ENCODE measurements at regions not wholly inside any gene's neighbourhood (a gene's known extent, or its start where the extent isn't known, plus 50 kb on each side); places are given as distances from the start of the nearest gene placed in this dataset.
A peak's percentile ranks its signal among the peaks of the same experiment; 100 is the strongest.

DNA sequence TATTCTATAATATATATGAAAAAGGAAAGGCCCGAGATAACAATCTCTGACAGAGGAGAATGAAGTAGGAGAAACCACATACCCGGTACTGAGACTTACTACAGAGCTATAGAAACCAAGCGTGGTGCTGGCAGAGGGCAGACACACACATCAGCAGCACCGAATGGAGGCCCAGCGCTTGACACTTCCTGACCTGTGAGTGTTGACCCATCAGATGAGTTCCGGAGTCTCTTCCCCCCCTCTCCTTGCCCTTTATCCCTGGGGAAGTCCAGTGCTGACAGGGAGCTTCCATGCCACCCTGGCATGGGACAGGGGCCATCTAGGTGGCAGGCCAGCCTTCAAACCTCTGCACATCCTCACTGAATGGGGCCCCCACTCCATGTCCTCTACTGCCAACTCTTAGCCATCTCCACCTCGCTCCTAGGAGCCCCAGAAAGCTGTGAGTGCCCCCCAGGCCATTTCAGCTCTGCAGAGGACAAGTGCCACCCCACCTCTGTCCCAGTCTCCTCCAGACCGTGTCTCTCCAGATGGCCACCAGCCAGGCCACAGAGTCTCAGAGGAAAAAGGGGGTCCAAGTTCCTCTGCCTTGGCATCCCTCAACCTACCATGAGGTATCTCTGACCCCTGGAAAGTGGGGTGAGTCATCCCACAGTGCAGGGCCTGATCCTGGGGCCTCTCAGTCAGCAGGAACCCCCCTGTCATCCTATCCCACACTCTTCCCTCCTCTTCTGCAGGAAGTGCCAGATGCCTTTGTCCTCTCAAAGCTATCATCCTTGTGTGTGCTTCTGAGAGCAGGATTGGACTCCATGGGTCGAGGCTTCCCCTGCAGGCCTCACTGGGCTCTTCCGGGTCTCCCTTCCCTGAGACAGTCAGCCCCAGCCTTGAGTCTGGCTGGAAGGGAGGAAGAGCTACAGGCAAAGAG is 116.5 kb upstream of the ALDH1A3 start:
- no peak overlapping the region for H3K27ac ChIP-seq
- TF ChIP-seq EP300 (IDR thresholded peaks at IDR 0.05) = no peak
- no peak for TF ChIP-seq POLR2A (IDR thresholded peaks at IDR 0.05)
- TF ChIP-seq, protein P1, sequence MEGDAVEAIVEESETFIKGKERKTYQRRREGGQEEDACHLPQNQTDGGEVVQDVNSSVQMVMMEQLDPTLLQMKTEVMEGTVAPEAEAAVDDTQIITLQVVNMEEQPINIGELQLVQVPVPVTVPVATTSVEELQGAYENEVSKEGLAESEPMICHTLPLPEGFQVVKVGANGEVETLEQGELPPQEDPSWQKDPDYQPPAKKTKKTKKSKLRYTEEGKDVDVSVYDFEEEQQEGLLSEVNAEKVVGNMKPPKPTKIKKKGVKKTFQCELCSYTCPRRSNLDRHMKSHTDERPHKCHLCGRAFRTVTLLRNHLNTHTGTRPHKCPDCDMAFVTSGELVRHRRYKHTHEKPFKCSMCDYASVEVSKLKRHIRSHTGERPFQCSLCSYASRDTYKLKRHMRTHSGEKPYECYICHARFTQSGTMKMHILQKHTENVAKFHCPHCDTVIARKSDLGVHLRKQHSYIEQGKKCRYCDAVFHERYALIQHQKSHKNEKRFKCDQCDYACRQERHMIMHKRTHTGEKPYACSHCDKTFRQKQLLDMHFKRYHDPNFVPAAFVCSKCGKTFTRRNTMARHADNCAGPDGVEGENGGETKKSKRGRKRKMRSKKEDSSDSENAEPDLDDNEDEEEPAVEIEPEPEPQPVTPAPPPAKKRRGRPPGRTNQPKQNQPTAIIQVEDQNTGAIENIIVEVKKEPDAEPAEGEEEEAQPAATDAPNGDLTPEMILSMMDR (IDR thresholded peaks at IDR 0.05) = no peak
- 83 to 84% methylated on average over 10 of the region's 10 CpGs for WGBS, 2 donors
- no peaks in the 10 kb centered on the region for H3K36me3 ChIP-seq
- no peak overlapping the region for H3K4me3 ChIP-seq
- no peak for DNase-seq (ENCODE audit: low spot score in 2 of 2)
- H3K4me1 ChIP-seq = peaks cover 0 to 32% (median 0%) of the 10 kb centered on the region in 4 donors
- H3K9me3 ChIP-seq = no peaks in the 10 kb centered on the region
- no peaks in the 10 kb centered on the region for H3K27me3 ChIP-seq

DNA sequence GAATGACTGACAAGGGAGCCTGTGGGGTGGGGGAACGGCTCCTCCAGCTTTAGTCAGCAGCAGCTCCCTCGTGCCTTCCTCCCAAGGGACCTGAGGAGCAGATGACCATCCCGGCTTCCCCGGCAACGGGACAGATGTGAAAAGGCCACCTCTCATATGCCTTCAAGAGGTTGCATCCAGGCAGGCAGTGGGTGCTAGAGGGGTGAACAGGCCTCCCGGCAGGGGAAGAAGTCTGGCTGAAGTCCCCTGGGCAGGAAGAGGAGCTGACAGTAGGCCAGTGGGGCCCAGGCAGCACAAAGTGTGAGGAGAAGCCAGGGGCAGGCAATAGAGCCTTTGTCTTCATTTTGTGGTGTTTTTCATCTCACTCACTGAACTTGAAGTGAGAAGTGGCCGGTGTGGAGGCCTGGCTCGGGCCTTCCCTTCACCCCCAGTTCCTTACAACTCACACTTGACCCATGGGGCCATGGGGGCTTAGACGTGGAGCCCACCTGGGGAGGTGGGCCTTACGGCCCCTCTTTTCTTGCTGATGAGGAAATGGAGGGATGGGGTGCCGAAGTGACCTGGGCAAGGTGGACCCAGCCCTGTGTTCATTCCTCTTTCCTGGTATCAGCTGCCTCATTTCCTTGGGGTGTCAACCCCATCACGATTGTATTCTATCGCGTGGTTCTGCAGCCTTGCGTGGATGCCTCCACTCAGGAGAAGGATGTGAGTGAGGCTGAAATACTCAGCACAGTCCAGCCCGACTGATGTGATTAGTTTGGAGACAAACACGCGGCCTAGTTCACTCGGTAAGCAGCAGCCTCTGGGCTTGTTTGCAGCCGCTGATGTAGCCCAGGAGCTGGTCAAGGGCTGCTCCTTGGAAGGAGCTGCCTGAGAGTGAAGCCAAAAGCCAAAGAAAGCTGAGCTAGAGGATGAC is 115.5 kb upstream of the ALDH1A3 start:
- WGBS, 2 donors = 79 to 81% methylated on average over 19 to 20 of the region's 20 CpGs
- Histone ChIP-seq H3K27ac (no peak overlapping the region), H3K4me3 (no peak overlapping the region), H3K27me3 (no peaks in the 10 kb centered on the region), H3K9me3 (no peaks in the 10 kb centered on the region), H3K36me3 (no peaks in the 10 kb centered on the region), H3K4me1 (peaks cover 0 to 30% (median 0%) of the 10 kb centered on the region in 4 donors)
- TF ChIP-seq POLR2A (IDR thresholded peaks at IDR 0.05) = no peak
- TF ChIP-seq, protein P1 (IDR thresholded peaks at IDR 0.05) = no peak
- TF ChIP-seq EP300 (IDR thresholded peaks at IDR 0.05) = no peak
- no peak for DNase-seq (ENCODE audit: low spot score in 2 of 2)

DNA sequence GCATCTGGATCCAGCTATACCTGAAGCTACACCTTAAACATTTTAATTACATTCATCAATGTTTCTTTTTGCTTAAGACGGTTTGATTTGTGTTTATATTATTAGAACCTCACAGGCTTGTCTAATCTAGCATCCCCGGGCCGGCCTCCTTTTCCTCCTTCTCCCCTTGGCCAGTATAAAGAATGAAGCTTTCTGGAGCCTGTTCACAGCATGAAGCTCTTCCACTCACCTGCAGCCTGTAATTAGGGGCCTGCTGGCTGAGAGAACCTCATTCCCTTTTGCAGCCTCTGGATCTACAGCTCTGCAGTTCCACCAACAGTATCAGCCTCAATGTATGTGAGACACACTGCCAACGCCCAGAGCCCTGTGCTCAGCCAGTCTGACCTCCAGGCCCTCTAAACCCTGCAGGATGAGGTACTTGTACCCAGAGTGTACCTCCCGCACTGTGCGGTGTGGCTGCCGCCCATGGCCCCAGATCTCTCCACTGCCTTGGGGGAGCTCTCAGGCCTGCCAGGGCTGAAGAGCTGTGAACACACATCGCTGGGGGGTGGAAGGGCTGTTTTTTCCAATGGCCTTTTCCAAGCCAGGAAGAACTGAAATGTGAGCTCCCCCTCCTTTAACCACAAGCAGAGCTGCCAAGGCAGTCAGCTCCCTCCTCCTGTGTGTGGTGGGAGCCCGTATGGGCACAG is 114.7 kb upstream of the ALDH1A3 start:
- Histone ChIP-seq H3K36me3 (no peaks in the 10 kb centered on the region), H3K27me3 (no peaks in the 10 kb centered on the region), H3K4me3 (no peak overlapping the region), H3K27ac (no peak overlapping the region), H3K9me3 (no peaks in the 10 kb centered on the region), H3K4me1 (peaks cover 0 to 21% (median 0%) of the 10 kb centered on the region in 4 donors)
- TF ChIP-seq EP300 (IDR thresholded peaks at IDR 0.05) (no peak), POLR2A (IDR thresholded peaks at IDR 0.05) (no peak)
- TF ChIP-seq, protein P1 (IDR thresholded peaks at IDR 0.05) = no peak
- DNase-seq (ENCODE audit: low spot score in 2 of 2) = no peak
- 65 to 69% methylated on average over 6 to 9 of the region's 9 CpGs for WGBS, 2 donors

DNA sequence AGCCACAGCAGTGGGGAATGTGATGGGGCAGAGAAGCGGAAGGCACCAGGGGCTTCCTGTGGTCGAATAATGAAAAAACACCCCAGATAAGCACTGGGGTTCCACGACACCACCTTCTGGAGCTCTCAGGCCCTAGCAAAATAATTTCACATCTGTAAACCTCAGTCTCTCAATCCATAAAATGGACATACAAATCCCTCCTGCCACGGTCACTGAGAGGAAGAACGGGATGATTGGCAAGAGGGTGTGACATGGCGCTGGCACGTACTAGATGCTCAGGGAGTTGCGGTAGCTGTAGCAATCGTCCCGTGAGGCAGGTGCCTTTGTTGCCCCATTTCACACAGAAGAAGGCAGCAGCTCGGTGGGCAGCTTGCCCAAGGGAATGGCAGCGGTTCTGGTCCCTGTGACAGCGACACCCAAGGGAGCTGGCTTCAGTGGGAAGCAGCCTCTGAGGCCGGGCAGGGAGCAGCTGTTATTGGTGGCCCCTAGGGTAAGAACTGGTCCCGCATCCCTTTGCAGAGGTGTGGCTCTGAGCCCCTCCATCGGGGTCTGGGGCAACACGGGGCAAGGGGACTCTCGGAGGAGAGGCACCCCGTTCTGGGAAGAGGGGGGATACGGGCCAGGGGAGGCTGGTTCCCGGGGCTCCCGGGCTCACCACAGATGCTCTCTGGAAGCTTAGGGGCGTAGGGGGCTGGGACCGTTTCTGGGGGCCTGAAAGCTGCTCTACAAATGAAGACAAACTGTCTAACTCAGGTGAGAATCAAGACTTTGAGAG is 114.0 kb upstream of the ALDH1A3 start:
- TF ChIP-seq, protein P1 (IDR thresholded peaks at IDR 0.05) = no peak
- TF ChIP-seq POLR2A (IDR thresholded peaks at IDR 0.05) (no peak), EP300 (IDR thresholded peaks at IDR 0.05) (no peak)
- Histone ChIP-seq H3K4me1 (peaks cover 0 to 19% (median 0%) of the 10 kb centered on the region in 4 donors), H3K4me3 (no peak overlapping the region), H3K36me3 (no peaks in the 10 kb centered on the region), H3K27ac (no peak overlapping the region), H3K27me3 (no peaks in the 10 kb centered on the region), H3K9me3 (no peaks in the 10 kb centered on the region)
- 67 to 69% methylated on average over 18 to 21 of the region's 24 CpGs for WGBS, 2 donors
- peak in 1 of 2 donors; percentile 10 for DNase-seq (ENCODE audit: low spot score in 2 of 2)
